Activated T-helper 1 cell treated with anti-CD3 and anti-CD28 coated beads, Interleukin-12 subunit alpha, Interleukin-12 subunit beta, Interleukin-2, Interleukin-4 antibody, amounts not matched to agents 30 ng/mL and 10 ng/mL and 1 ng/mL, durations not matched to agents 14 hours and 24 hours and 36 hours (primary cell): ENCODE measurements at regions not wholly inside any gene's neighbourhood (a gene's known extent, or its start where the extent isn't known, plus 50 kb on each side); places are given as distances from the start of the nearest gene placed in this dataset.

Experiments used
- DNase-seq: peaks from one replicate; pipeline ENCODE4 v3.0.0; 2021; ENCODE audit warnings: low spot score
- H3K27ac Mint-ChIP-seq: one replicate; pipeline ENCODE4 v1.8.0; 2021; ENCODE audit warnings: mild to moderate bottlenecking, mixed read lengths
- H3K27me3 Mint-ChIP-seq: one replicate; pipeline ENCODE4 v1.8.0; 2022; ENCODE audit warnings: mild to moderate bottlenecking, moderate library complexity, mixed read lengths; ENCODE audit not compliant: insufficient read depth
- H3K36me3 Mint-ChIP-seq: one replicate; pipeline ENCODE4 v1.8.0; 2021; ENCODE audit warnings: low read depth, mixed read lengths
- H3K4me1 Mint-ChIP-seq: one replicate; pipeline ENCODE4 v1.8.0; 2021; ENCODE audit warnings: low read depth, mixed read lengths
- H3K4me3 Mint-ChIP-seq: one replicate; pipeline ENCODE4 v1.8.0; 2021; ENCODE audit warnings: mild to moderate bottlenecking, moderate library complexity, mixed read lengths
- H3K9me3 Mint-ChIP-seq: one replicate; pipeline ENCODE4 v1.8.0; 2021; ENCODE audit warnings: mixed read lengths
- intact Hi-C: fragments of 100-400 bp; cut with micrococcal nuclease; formaldehyde crosslinking; loops from one replicate; pipeline ENCODE4 v1.15.1; 2024

DNA sequence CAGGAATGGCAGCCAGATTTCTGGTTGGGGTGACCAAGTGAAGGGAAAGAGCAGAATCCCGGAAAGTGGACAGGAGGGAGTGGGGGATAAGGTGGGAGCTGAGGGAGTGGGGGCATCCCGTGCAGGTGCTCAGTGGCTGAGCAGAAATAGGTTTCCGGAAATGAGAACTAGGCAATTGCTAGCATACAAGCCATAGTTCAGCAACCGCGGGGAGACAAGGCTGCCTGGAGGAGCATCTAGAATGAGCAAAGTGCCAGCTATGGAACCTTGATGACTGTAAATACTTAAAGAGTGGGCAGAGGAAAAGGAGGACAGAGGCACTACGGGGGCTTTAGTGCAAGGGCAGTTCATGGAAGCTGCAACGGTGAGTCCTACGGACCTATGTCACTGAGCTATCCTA, 220.2 kb downstream of the BCL11A start:
- no peaks in the 10 kb centered on the region for H3K4me1 Mint-ChIP-seq
- H3K36me3 Mint-ChIP-seq = no peaks in the 10 kb centered on the region
- H3K9me3 Mint-ChIP-seq = no peaks in the 10 kb centered on the region
- intact Hi-C loops = no loop called here
- no peak overlapping the region for H3K27ac Mint-ChIP-seq
- H3K27me3 Mint-ChIP-seq = peaks cover 8% of the 10 kb centered on the region
- H3K4me3 Mint-ChIP-seq = no peak overlapping the region
- DNase-seq = no peak

DNA sequence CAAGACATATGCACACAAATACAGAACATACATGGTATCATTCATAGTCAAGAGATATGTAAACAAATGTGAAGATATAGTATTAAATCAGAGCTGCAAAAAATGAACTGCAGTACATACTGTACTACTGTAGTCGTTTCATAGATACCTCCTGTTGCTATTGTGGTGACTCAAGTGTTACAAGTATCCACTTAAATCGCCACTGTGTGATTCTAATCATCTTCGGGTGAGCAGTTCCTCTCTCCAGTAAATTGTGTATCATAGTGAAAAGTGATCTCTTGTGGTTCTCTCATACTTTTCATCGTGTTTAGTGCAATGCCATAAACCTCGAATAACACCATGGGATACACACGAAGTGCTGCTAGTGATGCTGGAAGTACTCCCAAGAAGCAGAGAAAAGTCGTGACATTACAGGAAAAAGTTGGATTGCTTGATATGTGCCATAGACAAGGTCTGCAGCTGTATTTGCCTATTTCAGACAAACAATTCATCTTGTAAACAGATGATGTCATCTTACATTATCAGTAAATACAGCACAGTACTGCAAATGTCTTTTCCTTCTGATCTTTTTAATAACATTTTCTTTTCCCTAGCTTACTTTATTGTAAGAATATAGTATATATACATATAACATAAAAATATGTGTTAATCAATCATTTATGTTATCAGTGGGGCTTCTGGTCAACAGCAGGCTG, 222.2 kb downstream of the BCL11A start:
- peaks cover 3% of the 10 kb centered on the region for H3K9me3 Mint-ChIP-seq
- no peak overlapping the region for H3K4me3 Mint-ChIP-seq
- DNase-seq = no peak
- intact Hi-C loops = no loop called here
- no peaks in the 10 kb centered on the region for H3K4me1 Mint-ChIP-seq
- H3K27ac Mint-ChIP-seq = no peak overlapping the region
- H3K36me3 Mint-ChIP-seq = no peaks in the 10 kb centered on the region
- H3K27me3 Mint-ChIP-seq = peaks cover 5% of the 10 kb centered on the region

DNA sequence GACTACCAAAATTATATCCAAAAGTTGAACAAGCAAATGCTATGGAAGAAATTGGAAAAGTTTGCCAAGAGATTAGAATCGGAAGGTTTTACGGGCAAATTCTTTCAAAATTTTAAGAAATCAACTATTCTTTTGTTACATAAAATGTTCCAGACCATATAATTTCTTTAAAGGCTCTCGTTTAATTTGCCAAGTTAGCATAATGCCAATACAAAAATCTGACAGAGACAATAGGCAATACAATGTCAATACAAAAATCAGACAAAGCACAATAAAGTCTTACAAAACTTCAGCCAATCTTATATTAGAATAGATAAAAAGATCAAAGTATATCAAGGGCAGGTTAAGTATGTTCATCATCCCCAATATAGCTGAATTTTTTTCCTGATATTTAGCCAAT, 224.2 kb downstream of the BCL11A start:
- DNase-seq = no peak
- Mint-ChIP-seq H3K27ac (no peak overlapping the region), H3K4me3 (no peak overlapping the region), H3K27me3 (peaks cover 5% of the 10 kb centered on the region), H3K4me1 (no peaks in the 10 kb centered on the region), H3K36me3 (no peaks in the 10 kb centered on the region), H3K9me3 (peaks cover 4% of the 10 kb centered on the region)
- intact Hi-C loops = no loop called here

DNA sequence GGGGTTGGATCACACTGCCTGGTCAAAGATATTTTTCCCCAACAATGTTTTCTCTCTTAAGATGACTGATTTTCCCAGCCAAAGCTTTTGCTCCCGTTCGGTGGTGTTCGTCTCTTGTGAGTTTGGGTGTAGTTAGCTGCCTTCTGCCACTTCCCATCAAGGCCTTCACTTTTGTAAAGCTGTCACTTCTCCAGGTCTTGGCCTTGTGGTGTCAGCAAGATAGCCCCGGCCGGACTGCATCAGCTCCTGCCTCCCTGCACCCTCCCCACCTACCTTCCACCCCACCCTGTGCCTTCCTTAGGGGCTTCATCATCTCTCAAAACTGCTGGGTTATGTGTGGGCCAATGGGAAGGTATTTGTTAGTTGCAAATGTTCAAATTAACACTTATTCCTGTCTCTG, 228.9 kb downstream of the BCL11A start:
- H3K27ac Mint-ChIP-seq = no peak overlapping the region
- peaks cover 6% of the 10 kb centered on the region for H3K27me3 Mint-ChIP-seq
- H3K4me3 Mint-ChIP-seq = no peak overlapping the region
- no peak for DNase-seq
- no peaks in the 10 kb centered on the region for H3K36me3 Mint-ChIP-seq
- intact Hi-C loops = no loop called here
- H3K4me1 Mint-ChIP-seq = no peaks in the 10 kb centered on the region
- H3K9me3 Mint-ChIP-seq = peaks cover 4% of the 10 kb centered on the region

DNA sequence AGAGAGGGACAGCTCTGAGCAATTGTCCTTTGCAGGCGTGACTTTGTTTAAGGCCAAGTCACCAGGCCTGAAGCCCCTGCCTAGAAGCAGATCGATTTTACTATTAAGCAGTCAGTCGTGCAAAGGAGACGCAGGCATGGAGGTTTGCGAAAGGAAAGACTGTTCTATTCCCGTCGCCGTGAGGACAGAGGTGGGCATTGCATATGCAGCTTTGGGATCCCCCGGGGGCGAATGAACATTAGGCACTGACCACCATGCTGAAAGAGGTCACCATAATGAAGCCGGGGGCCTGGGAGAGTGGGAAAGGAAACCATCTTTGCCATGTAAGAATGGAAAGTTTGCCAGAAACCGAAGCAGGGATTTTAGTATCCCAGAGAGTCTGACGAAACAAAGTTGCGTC, 231.6 kb downstream of the BCL11A start:
- H3K9me3 Mint-ChIP-seq = peaks cover 4% of the 10 kb centered on the region
- DNase-seq = no peak
- H3K36me3 Mint-ChIP-seq = no peaks in the 10 kb centered on the region
- H3K27me3 Mint-ChIP-seq = peaks cover 25% of the 10 kb centered on the region
- intact Hi-C loops = no loop called here
- no peak overlapping the region for H3K4me3 Mint-ChIP-seq
- H3K4me1 Mint-ChIP-seq = no peaks in the 10 kb centered on the region
- no peak overlapping the region for H3K27ac Mint-ChIP-seq

DNA sequence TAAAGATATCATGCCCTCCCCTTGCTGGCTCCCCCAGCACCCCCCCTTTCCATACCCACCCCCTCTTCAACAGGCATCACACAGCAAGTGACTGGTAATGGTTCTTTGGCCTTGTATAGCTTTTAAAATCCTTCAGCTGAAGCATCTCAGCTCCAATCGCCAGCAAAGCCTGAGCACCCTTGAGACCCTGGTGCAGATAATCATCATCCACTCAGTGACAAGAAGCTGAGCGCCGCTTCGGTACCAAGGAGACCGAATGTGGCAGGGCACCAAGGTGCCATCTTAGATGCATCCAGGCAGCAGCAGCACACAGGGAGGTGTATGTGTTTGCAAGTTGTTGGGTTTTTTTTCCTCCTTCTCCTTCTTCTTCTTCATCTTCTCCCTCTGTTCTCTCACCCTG, 232.7 kb downstream of the BCL11A start:
- Mint-ChIP-seq H3K27me3 (peaks cover 28% of the 10 kb centered on the region), H3K27ac (no peak overlapping the region), H3K9me3 (no peaks in the 10 kb centered on the region), H3K4me1 (no peaks in the 10 kb centered on the region), H3K36me3 (no peaks in the 10 kb centered on the region), H3K4me3 (no peak overlapping the region)
- intact Hi-C loops = no loop called here
- DNase-seq = no peak

DNA sequence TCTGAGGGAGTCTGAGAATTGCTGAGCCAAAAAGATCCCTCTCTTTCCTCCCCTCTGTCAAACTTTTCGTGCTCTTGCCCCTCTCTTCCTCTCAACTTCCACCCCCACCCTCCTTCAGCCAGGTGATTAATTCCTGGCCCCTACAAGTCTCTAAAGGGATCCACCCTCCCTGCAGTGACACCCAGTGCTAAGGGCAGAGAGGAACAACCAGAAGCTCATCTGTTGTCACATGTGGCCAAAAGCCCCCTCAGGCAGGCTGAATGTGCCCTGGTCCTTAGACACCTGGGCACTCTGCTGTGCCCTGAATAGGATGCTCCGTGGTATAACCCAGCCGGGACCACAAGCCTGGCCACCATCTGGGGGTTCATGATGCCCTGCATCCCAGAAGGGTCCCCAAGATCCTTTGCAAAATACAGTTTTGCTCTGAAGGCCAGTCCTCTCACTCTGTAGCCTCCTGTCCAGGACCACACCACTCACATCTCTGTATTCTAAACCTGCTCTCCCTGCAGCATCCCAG, 234.4 kb downstream of the BCL11A start:
- intact Hi-C loops = no loop called here

DNA sequence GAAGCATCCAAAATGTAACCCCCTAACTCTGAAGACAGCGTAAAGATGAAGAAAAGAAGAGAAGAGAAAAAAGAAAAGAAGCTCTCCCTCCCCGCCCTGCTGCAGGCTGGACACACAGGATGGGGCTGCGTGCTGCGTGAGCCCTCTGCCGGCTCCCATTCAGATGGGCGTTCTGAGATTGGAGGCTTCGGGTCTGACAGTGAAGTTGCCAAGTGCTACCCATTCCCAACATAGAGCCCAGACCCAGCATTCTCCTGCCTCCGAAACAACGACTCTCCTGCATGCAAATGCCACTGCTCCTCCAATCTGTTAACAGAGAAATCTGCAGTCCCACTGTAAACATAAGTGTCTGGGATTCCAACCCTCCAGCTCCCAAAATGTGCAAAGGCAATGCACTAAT, 234.9 kb downstream of the BCL11A start:
- Mint-ChIP-seq H3K4me1 (peaks cover 13% of the 10 kb centered on the region), H3K27ac (no peak overlapping the region), H3K36me3 (no peaks in the 10 kb centered on the region), H3K9me3 (no peaks in the 10 kb centered on the region), H3K4me3 (no peak overlapping the region), H3K27me3 (peaks cover 37% of the 10 kb centered on the region)
- DNase-seq = no peak
- intact Hi-C loops = no loop called here

More for the DNA sequence above, 234.4 kb downstream of the BCL11A start:
- H3K9me3 Mint-ChIP-seq = no peaks in the 10 kb centered on the region
- peaks cover 8% of the 10 kb centered on the region for H3K4me1 Mint-ChIP-seq
- H3K4me3 Mint-ChIP-seq = no peak overlapping the region
- H3K36me3 Mint-ChIP-seq = no peaks in the 10 kb centered on the region
- peaks cover 37% of the 10 kb centered on the region for H3K27me3 Mint-ChIP-seq
- H3K27ac Mint-ChIP-seq = no peak overlapping the region
- DNase-seq = no peak

DNA sequence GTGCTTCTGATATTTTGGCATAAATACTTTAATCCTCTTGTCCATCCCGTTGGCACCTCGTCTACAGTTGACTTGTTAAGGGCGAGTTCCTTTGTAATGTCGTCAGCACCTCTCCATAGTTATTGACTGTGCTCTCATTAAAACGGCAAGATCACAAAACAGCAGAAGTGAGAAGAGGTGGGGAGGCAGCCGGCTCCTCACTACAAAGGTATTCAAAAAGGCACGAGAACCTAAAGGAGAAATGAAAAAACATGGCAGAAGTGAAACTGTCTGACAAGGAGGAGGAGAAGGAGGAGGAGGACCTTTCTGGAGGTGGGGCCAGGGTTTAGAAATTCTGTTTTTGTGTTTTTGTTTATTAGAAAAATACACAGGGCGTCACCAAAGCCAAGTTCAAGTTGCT, 235.6 kb downstream of the BCL11A start:
- H3K36me3 Mint-ChIP-seq = no peaks in the 10 kb centered on the region
- intact Hi-C loops = no loop called here
- no peaks in the 10 kb centered on the region for H3K9me3 Mint-ChIP-seq
- peaks cover 20% of the 10 kb centered on the region for H3K4me1 Mint-ChIP-seq
- peaks cover 34% of the 10 kb centered on the region for H3K27me3 Mint-ChIP-seq
- H3K4me3 Mint-ChIP-seq = no peak overlapping the region
- H3K27ac Mint-ChIP-seq = no peak overlapping the region
- DNase-seq = no peak

DNA sequence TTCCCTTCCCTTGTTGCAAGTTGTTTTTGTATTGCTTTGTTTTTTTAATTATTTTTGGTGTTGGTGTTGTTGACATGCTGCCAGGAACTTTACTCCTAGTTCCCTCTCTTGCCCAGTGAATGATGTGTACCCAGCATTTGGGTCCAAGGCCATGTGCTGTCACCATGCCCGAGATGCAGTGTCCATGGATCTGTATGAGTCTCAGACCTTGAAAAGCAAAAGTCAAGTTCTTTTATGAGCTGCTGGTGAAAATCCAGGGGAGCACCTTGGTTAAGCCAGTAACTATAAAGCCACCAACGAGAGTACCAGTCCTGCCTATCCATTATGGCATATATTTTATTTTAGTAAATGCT, 236.4 kb downstream of the BCL11A start:
- H3K27ac Mint-ChIP-seq = no peak overlapping the region
- H3K9me3 Mint-ChIP-seq = no peaks in the 10 kb centered on the region
- no peak for DNase-seq
- intact Hi-C loops = no loop called here
- H3K4me1 Mint-ChIP-seq = peaks cover 25% of the 10 kb centered on the region
- H3K36me3 Mint-ChIP-seq = no peaks in the 10 kb centered on the region
- H3K4me3 Mint-ChIP-seq = no peak overlapping the region
- H3K27me3 Mint-ChIP-seq = peaks cover 31% of the 10 kb centered on the region

DNA sequence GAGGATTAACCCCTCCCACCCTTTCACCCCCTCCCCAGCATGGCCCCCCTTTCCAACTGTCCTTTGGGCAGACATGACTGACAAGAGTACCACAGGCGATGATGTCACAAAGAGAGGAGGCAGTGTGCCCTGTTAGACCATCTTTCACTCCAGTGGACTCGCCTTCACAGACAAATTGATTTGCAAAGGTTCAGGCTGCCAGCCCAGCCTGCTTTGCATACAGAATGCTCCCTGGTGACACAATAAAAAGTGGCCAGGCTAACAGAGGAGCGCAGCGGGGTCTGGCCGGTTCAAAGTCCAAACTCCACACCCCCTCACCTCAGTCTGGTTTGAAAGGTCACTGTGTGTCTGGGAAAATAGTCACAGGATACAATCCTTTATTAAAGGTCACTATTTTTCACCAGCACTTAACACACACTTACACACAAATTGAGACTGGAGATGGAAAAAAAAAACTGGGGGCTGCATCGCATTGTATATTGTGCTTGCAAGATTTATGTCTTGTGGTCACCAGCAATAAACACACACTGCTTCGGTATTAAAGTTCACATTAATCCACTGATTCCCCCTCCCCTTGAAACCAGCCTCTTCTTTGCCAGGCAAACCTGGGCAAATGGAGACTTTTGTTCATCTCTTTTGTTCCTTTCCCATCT, 236.9 kb downstream of the BCL11A start:
- no peaks in the 10 kb centered on the region for H3K9me3 Mint-ChIP-seq
- no peak overlapping the region for H3K4me3 Mint-ChIP-seq
- H3K4me1 Mint-ChIP-seq = peaks cover 29% of the 10 kb centered on the region
- no peak overlapping the region for H3K27ac Mint-ChIP-seq
- H3K36me3 Mint-ChIP-seq = no peaks in the 10 kb centered on the region
- peaks cover 31% of the 10 kb centered on the region for H3K27me3 Mint-ChIP-seq
- intact Hi-C loops = no loop called here
- DNase-seq = no peak

DNA sequence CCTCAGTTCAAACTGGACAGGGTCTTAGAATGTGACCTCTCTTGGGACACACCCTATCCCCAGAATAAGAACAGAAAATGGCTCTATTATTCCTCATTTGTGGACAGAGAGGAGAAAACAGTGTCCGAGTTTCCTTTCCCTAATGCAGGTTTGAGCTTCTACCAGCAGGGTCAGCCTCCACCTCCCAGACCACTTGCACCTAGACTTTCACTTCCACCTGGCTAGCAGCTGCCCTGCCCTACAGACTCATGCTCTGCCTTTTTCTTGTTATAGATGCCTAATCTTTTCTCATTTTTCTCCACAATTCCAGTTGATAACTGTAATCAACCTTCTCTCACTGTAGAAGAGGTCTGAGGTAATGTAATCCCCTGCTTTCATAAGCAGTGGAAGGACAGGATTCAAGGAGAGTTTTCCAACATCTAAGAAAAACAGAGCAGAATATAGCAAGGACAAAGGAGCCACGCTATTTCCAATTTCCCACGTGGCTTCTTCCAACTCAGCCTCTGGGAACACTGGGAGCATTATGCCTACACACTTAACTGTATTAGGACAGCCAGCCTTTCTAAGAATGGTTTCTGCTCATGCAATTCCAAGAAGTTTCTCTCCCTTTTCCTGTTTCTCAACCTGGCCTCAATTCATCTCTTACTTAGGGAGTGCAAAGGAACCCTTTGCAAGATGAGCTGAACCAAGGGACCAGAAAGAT, 239.8 kb downstream of the BCL11A start:
- Mint-ChIP-seq H3K4me3 (no peak overlapping the region), H3K36me3 (no peaks in the 10 kb centered on the region), H3K9me3 (no peaks in the 10 kb centered on the region), H3K27me3 (peaks cover 31% of the 10 kb centered on the region), H3K27ac (no peak overlapping the region), H3K4me1 (peaks cover 34% of the 10 kb centered on the region)
- no peak for DNase-seq
- intact Hi-C loops = no loop called here

DNA sequence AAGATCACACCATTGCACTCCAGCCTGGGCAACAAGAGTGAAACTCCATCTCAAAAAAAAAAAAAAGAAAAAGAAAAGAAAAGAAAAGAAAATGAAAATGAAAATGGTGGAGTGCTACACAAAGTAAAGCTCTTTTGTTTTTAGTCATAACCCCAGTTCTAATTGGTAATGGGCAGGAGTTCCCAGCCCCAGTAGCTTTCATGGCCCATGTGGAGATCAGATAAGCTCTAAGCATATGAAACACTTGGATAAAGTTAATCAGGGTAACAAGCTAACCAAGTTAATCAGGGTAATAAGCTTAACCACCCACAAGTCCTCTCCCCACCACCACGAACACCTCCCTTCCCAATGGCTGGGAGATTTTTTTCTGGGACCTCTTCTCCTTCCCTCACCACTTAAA, 240.8 kb downstream of the BCL11A start:
- peak overlapping the region; percentile 25 for H3K27ac Mint-ChIP-seq
- H3K9me3 Mint-ChIP-seq = no peaks in the 10 kb centered on the region
- H3K36me3 Mint-ChIP-seq = no peaks in the 10 kb centered on the region
- intact Hi-C loops = no loop called here
- no peak overlapping the region for H3K4me3 Mint-ChIP-seq
- peaks cover 28% of the 10 kb centered on the region for H3K27me3 Mint-ChIP-seq
- no peak for DNase-seq
- H3K4me1 Mint-ChIP-seq = peaks cover 34% of the 10 kb centered on the region
